ENCODE measurements at regions not wholly inside any gene's neighbourhood (a gene's known extent, or its start where the extent isn't known, plus 50 kb on each side); places are given as distances from the start of the nearest gene placed in this dataset.

DNA sequence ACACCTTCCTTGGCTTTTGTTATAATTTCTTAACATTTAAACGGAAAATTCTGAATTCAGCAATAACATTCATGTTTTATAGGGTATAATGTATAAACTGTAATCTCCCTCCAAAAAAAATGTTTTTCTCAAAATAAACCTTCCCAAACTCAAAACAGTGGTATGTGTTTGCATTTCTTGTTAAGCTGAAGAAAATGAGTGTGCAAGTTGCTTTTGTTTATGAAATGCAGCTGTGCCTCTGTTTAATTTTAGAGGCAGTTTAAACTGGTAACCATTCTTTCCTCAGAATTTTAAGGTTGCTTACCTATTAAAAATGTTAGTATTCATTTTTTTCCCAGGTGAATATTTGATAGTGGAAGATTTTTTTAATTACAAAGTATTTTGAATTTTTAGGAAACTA, 105.0 kb upstream of the ANKRD50 start:
- H2AFZ ChIP-seq (ENCODE audit: low read length) = no peak overlapping the region
- H3K9me3 ChIP-seq (ENCODE audit: insufficient read depth in 2 of 2, low read depth in 1 of 2, low read length in 1 of 2) = peaks cover 3 to 5% of the 10 kb centered on the region in 2 experiments; a peak in 2 of 4 replicates
- ChIA-PET CTCF (ENCODE audit: partially characterized antibody) (no interaction called here), POLR2A (ENCODE audit: partially characterized antibody) (no interaction called here)
- no peaks in the 10 kb centered on the region; a peak in 1 of 8 replicates for H3K36me3 ChIP-seq (ENCODE audit: control insufficient read depth in 2 of 4, insufficient read depth in 4 of 4, low read length in 3 of 4)
- H3K4me2 ChIP-seq (ENCODE audit: insufficient read depth in 1 of 2, low read depth in 2 of 2, low read length in 2 of 2) = no peak overlapping the region
- no peaks in the 10 kb centered on the region for H3K23me2 ChIP-seq (ENCODE audit: low read depth, low read length)
- FAIRE-seq = no peak
- WGBS, 2 experiments (ENCODE audit: extremely low coverage in 1 of 2, insufficient coverage in 1 of 2, insufficient read length in 1 of 2, insufficient replicate concordance in 2 of 2, low coverage in 1 of 2, low lambda C conversion rate in 2 of 2, missing lambda C conversion rate in 1 of 2) = 92% methylated on average over 1 of the region's 1 CpG; no CpG with 5 or more reads in 1 of the 2 experiments
- H3K14ac ChIP-seq (ENCODE audit: insufficient read length) = no peak overlapping the region
- H2BK20ac ChIP-seq (ENCODE audit: low read length) = no peak overlapping the region
- TF ChIP-seq SIN3A (conservative IDR thresholded peaks at IDR 0.05 in 1 of 2, IDR thresholded peaks at IDR 0.05 in 1 of 2; ENCODE audit: low read depth in 1 of 2, low read length in 2 of 2) (no peak), ASH2L (IDR thresholded peaks at IDR 0.05; ENCODE audit: low read length) (no peak), TEAD4 (IDR thresholded peaks at IDR 0.05; ENCODE audit: low read depth, low read length) (no peak)
- TF ChIP-seq, protein P1, sequence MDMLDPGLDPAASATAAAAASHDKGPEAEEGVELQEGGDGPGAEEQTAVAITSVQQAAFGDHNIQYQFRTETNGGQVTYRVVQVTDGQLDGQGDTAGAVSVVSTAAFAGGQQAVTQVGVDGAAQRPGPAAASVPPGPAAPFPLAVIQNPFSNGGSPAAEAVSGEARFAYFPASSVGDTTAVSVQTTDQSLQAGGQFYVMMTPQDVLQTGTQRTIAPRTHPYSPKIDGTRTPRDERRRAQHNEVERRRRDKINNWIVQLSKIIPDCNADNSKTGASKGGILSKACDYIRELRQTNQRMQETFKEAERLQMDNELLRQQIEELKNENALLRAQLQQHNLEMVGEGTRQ (IDR thresholded peaks at IDR 0.05; ENCODE audit: low read length) = no peak
- H3K27me3 ChIP-seq (replicated peaks in 1 of 4; ENCODE audit: control insufficient read depth in 3 of 4, extremely low read depth in 1 of 4, insufficient read depth in 3 of 4, low read length in 3 of 4) = no peaks in the 10 kb centered on the region
- no peak overlapping the region for H3K56ac ChIP-seq (replicated peaks; ENCODE audit: insufficient read length, low read depth, low read length)
- H4K20me1 ChIP-seq (replicated peaks in 1 of 2; ENCODE audit: control insufficient read depth in 1 of 2, insufficient read depth in 2 of 2, low read length in 2 of 2) = no peaks in the 10 kb centered on the region
- H3K79me2 ChIP-seq (ENCODE audit: control insufficient read depth in 1 of 2, insufficient read depth in 2 of 2, low read length in 2 of 2) = no peaks in the 10 kb centered on the region
- H4K5ac ChIP-seq (ENCODE audit: insufficient read length, low read depth, low read length) = no peak overlapping the region
- no peak overlapping the region for H4K91ac ChIP-seq (replicated peaks; ENCODE audit: insufficient read length, low read length)
- no peak overlapping the region for H3K23ac ChIP-seq (ENCODE audit: insufficient read length)
- no peak overlapping the region for H4K8ac ChIP-seq (ENCODE audit: extremely low read depth, insufficient read depth, low read length)
- H3K79me1 ChIP-seq (ENCODE audit: low read depth, low read length) = no peaks in the 10 kb centered on the region
- no peak overlapping the region for H2BK15ac ChIP-seq (ENCODE audit: low read length)
- H3K9ac ChIP-seq (replicated peaks in 1 of 4; ENCODE audit: extremely low read depth in 1 of 4, low read depth in 3 of 4, low read length in 3 of 4) = no peak overlapping the region
- H2AK5ac ChIP-seq (ENCODE audit: low read depth, low read length) = no peak overlapping the region
- no peak for DNase-seq (ENCODE audit: low read depth in 1 of 2, low spot score in 2 of 2)
- no peak overlapping the region for H2BK12ac ChIP-seq (ENCODE audit: low read depth, low read length)
- no peak overlapping the region for H2BK5ac ChIP-seq (ENCODE audit: low read depth, low read length)
- H2BK120ac ChIP-seq (replicated peaks; ENCODE audit: low read depth, low read length) = no peak overlapping the region
- no peak overlapping the region for H3K18ac ChIP-seq (ENCODE audit: extremely low read depth, low read length)
- H3K4ac ChIP-seq (replicated peaks; ENCODE audit: insufficient read length, low read depth, low read length) = no peak overlapping the region
- H3K4me3 ChIP-seq (ENCODE audit: extremely low read depth in 1 of 4, insufficient read depth in 2 of 4, low read depth in 3 of 4, low read length in 4 of 4) = no peak overlapping the region
- no peaks in the 10 kb centered on the region for H3K4me1 ChIP-seq (replicated peaks in 1 of 4; ENCODE audit: control insufficient read depth in 3 of 4, insufficient read depth in 4 of 4, low read length in 3 of 4)
- no peak overlapping the region for H3K27ac ChIP-seq (ENCODE audit: low read depth, low read length)

All from H1 (cell line).